ENCODE measurements at regions not wholly inside any gene's neighbourhood (a gene's known extent, or its start where the extent isn't known, plus 50 kb on each side); places are given as distances from the start of the nearest gene placed in this dataset.

GRCh38 chr11:92882828-92883611, 86.4 kb upstream of the MTNR1B start:
- no peak for DNase-seq

- no peak for DNase-seq
Measured at GRCh38 chr11:92885600-92885999, 83.9 kb upstream of the MTNR1B start.

DNA sequence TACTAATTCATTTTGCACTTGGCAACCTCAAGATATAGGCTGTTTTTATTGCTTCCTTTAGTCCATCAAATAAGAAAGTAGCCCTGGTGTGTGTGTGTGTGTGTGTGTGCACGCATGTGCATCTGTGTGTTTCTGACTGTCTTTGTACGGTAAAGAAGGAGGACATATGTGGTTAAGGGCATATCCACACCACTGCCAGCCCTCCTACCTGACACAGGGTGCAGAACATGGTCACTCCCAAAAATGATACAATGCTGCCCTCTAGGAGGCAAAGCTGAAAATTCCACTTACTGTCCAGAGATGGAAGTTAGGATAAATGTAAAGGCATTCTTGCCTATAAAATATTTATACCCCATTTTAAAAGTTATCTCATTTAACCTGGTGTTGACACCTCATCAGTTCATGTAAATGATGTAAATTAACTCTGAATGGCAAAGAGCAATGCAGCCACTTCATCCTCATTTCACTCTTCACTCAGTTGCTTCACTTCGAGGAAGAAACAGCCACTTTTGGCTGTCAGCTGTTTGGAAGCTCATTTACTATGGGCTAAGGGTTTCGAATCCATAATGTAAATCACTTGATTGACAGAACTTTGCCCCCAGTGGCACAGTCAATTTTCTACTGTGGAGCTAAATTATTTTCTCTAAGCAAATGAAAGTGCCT, 83.1 kb upstream of the MTNR1B start:
- DNase-seq, result peak; percentile 44 to 65

GRCh38 chr11:92888696-92889095, 80.8 kb upstream of the MTNR1B start:
- DNase-seq, result no peak

- no peak for DNase-seq
Measured at GRCh38 chr11:92890846-92891245, 78.6 kb upstream of the MTNR1B start.

DNA sequence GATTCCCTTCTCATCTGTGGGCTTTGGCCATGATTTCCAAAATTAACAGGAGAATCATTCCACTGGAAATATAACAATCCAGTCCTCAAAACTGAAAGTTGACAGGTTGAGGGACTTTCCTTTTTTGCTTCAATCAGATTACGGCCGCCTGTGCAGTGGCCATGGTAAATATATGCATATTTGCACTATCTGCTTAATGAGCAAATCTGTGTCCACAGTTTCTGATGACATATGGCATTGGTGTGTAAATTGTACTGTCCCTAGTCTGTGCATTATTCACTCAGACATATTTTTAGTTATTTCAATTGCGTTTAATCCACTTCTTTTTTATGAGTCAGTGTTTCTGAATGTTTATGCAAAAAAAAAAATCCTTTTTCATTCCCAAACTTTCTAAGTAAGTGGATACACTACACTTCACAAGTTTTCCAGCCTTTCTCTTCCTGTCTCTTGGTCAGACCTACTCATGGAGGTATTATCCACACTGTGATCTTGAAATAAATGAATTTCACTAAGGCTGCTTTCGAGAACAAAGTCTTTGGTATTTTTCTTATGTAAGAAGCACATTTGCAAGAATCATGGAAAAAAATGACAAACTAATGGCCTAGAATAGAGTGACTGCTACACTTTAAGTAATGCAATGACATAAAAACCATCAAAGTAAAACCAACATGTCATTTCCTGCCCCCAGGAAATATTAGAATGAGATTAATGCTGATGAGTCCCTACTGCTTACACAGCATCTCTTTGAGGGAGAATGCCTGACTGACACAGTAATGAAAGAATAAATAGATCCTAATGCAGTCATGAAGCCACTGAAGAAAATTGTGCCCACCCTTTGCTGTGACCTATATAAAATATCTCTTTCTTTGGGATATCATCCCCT, 76.4 kb upstream of the MTNR1B start:
- DNase-seq, result no peak

- DNase-seq, result no peak
Measured at GRCh38 chr11:92894197-92894596, 75.3 kb upstream of the MTNR1B start.

- DNase-seq, result no peak
Measured at GRCh38 chr11:92897487-92897886, 72.0 kb upstream of the MTNR1B start.

DNA sequence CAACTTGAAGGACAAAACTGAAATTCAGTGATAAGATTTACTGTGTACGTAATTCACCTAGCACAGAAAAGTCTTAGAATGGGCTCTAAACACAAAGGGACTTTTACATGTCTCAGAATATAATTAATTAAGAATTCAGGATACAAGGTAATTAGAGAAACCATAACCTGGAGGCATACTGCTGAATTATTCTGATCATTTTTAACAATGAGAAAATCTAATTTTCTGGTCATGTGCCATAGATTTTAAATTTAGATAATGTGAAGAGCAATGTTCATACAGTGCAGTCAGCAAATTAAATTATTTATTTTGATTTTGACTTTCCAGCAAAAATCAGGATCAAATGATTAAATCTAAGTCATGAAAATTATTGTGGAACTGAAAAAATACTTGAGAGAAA, 67.0 kb upstream of the MTNR1B start:
- DNase-seq, result no peak

GRCh38 chr11:92907671-92908070, 61.8 kb upstream of the MTNR1B start:
- no peak for DNase-seq

DNA sequence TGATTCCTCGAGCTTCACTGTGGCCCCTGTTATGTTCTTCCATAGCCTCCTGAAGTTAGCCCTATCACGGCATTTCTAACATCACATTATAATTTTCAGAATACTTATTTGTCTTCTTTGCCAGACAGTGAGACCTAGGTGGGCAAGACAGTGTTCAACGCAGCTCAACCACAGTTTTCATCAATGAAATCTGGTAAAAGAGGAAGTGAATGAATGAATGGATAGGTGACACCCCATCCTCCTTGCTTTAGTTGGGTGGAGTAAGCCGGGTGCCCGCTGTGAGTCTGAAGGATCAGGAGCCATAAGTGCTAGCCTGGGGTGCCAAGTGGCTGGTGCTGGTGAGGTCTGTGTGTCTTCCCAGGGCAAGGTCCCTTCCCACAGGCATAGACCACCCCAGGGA, 60.2 kb upstream of the MTNR1B start:
- no peak for DNase-seq

DNA sequence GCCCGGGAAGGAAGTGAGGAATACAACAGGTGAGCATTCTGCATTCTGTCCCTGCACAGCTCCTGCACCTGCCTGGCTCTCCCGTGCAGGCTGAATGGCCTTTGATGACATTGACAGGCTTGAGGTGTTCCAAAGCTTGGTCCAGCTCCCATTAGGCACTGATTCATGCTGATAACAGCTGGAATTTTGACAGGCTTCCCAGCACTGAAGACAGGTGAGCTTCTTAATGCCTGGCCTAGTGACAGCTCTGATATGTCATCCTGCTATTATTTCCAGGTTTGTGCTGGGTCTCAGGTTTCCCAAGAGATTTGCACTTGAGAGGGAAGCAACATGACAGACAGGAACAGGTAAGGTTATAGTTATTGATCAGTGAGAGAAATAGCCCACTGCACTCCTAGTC, 58.0 kb upstream of the MTNR1B start:
- no peak for DNase-seq

- no peak for DNase-seq
Measured at GRCh38 chr11:92915551-92915950, 53.9 kb upstream of the MTNR1B start.

DNA sequence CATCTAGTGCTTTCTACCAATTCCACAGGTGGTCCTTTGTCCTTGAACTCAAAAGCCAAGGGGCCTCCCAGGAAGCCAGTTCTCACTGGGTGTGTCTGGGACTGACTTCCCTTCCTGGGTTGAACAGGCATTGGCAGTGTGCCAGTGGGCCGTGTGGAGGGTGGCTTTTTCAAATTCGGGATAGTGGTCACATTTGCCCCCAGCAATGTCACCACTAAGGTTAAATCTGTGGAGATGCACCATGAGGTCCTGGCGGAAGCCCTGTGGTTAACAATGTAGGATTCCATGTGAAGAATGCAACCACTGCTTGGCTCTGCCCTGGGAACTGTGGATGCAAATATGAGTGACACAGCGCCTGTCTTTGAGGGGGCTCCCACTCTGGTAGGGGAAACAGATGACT, 53.2 kb upstream of the MTNR1B start:
- no peak for DNase-seq

- no peak for DNase-seq
Measured at GRCh38 chr11:92917927-92918326, 51.5 kb upstream of the MTNR1B start.

DNA sequence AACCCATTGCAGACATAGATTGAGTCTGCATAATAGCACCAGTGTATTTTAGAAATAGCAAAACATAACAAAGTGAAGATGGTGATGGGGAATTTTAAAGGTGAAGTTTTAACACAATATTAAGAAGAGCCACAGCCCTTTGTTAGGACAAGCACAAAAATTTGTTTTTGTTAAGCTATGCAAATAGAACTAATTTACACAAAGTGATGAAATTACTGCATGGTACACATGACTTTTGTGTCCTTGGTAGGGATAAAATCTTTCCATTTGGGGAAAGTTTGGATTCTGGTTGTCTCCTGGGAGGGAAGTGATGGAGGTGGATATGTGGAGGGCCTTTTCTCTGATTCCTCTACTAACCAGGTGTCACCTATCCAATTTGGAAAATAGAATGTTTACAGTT, 50.4 kb upstream of the MTNR1B start:
- DNase-seq, result no peak

Data from hippocampal formation (tissue), 2 donors.